Endodermal cell (in vitro differentiated cells): ENCODE measurements at regions not wholly inside any gene's neighbourhood (a gene's known extent, or its start where the extent isn't known, plus 50 kb on each side); places are given as distances from the start of the nearest gene placed in this dataset.
"Not testable (repeated sequence)": the region's sequence is repeated elsewhere in the genome, so short reads cannot be mapped to it uniquely, and the experiment has no call there.

Source experiments
- DNase-seq: peaks from one replicate; pipeline ENCODE4 v3.0.0-alpha.2; 2017
- H3K27ac ChIP-seq: 2 replicates; pipeline ENCODE4 v1.5.1; 2013; ENCODE audit warnings: mild to moderate bottlenecking, low read depth, low read length, moderate library complexity
- H3K27me3 ChIP-seq: 2 replicates; pipeline ENCODE4 v1.6.1; 2013; ENCODE audit warnings: mild to moderate bottlenecking, low read length, moderate library complexity; ENCODE audit not compliant: insufficient read depth, control insufficient read depth, poor library complexity, severe bottlenecking
- H3K36me3 ChIP-seq: 2 replicates; pipeline ENCODE4 v1.7.0; 2013; ENCODE audit warnings: mild to moderate bottlenecking, low read length, moderate library complexity; ENCODE audit not compliant: control insufficient read depth, insufficient read depth
- H3K4me1 ChIP-seq: one replicate; pipeline ENCODE4 v1.7.0; 2013; ENCODE audit warnings: low read length; ENCODE audit not compliant: control insufficient read depth, insufficient read depth
- H3K4me3 ChIP-seq: 2 replicates; pipeline ENCODE4 v1.5.1; 2013; ENCODE audit warnings: mild to moderate bottlenecking, low read length, moderate library complexity
- H3K9ac ChIP-seq: 2 replicates; pipeline ENCODE4 v1.6.1; 2013; ENCODE audit warnings: mild to moderate bottlenecking, low read length, moderate library complexity; ENCODE audit not compliant: poor library complexity, severe bottlenecking; ENCODE audit errors: extremely low read depth
- H3K9me3 ChIP-seq: 2 replicates; pipeline ENCODE4 v1.6.1; 2013; ENCODE audit warnings: mild to moderate bottlenecking, low read length, moderate library complexity; ENCODE audit not compliant: control insufficient read depth
- H3K27ac Mint-ChIP-seq: 2 replicates; pipeline ENCODE4 v1.8.0; 2020; ENCODE audit warnings: mixed read lengths
- H3K27me3 Mint-ChIP-seq: 2 replicates; pipeline ENCODE4 v1.8.0; 2021; ENCODE audit warnings: mild to moderate bottlenecking, mixed read lengths; ENCODE audit not compliant: insufficient read depth
- H3K36me3 Mint-ChIP-seq: 2 replicates; pipeline ENCODE4 v1.8.0; 2020; ENCODE audit warnings: low read depth, mixed read lengths
- H3K4me1 Mint-ChIP-seq: 2 replicates; pipeline ENCODE4 v1.8.0; 2020; ENCODE audit warnings: mixed read lengths
- H3K4me3 Mint-ChIP-seq: 2 replicates; pipeline ENCODE4 v1.8.0; 2020; ENCODE audit warnings: mild to moderate bottlenecking, moderate library complexity, mixed read lengths
- H3K9me3 Mint-ChIP-seq: 2 replicates; pipeline ENCODE4 v1.8.0; 2020; ENCODE audit warnings: mild to moderate bottlenecking, mixed read lengths
- WGBS, 2 experiments: methylation state at CpG; one replicate each; pipeline versions ENCODE4 v1.1.5 to v1.1.7; 2013; ENCODE audit warnings: missing lambda C conversion rate in 2 of 2, mixed read lengths in 1 of 2; ENCODE audit not compliant: insufficient coverage in 1 of 2, insufficient read length in 1 of 2; 5-methylcytosine and 5-hydroxymethylcytosine counted together

- not testable (repeated sequence) for H3K9ac ChIP-seq, H3K36me3 ChIP-seq, H3K27ac Mint-ChIP-seq, H3K9me3 ChIP-seq, H3K27me3 ChIP-seq, DNase-seq, H3K4me3 Mint-ChIP-seq, H3K36me3 Mint-ChIP-seq, H3K27me3 Mint-ChIP-seq, H3K9me3 Mint-ChIP-seq, H3K27ac ChIP-seq, H3K4me3 ChIP-seq, H3K4me1 Mint-ChIP-seq, H3K4me1 ChIP-seq
- 95% methylated on average over 21 of the region's 54 CpGs; no CpG with 5 or more reads in 1 of the 2 experiments for WGBS, 2 experiments
Observed at GRCh38 chr22:10526079-10526478, 5001.9 kb upstream of the OR11H1 start.

- DNase-seq, H3K4me3 Mint-ChIP-seq, H3K9me3 ChIP-seq, H3K9me3 Mint-ChIP-seq, H3K9ac ChIP-seq, H3K36me3 Mint-ChIP-seq, H3K4me1 ChIP-seq, H3K27me3 ChIP-seq, H3K27ac Mint-ChIP-seq, H3K36me3 ChIP-seq, H3K27me3 Mint-ChIP-seq, H3K4me1 Mint-ChIP-seq, H3K4me3 ChIP-seq, H3K27ac ChIP-seq: not testable (repeated sequence)
- no CpG with 5 or more reads among the region's 4 CpGs for WGBS, 2 experiments
Observed at GRCh38 chr22:10531141-10531540, 4996.9 kb upstream of the OR11H1 start.

- not testable (repeated sequence) for H3K4me1 Mint-ChIP-seq, H3K27me3 Mint-ChIP-seq, H3K36me3 ChIP-seq, H3K27ac Mint-ChIP-seq, H3K4me3 ChIP-seq, H3K4me1 ChIP-seq, H3K36me3 Mint-ChIP-seq, DNase-seq, H3K4me3 Mint-ChIP-seq, H3K27ac ChIP-seq, H3K9me3 ChIP-seq, H3K9me3 Mint-ChIP-seq, H3K9ac ChIP-seq, H3K27me3 ChIP-seq
- 97% methylated on average over 18 of the region's 42 CpGs; no CpG with 5 or more reads in 1 of the 2 experiments for WGBS, 2 experiments
Observed at GRCh38 chr22:10572531-10572930, 4955.5 kb upstream of the OR11H1 start.

GRCh38 chr22:10601071-10601470 is 4926.9 kb upstream of the OR11H1 start:
- not testable (repeated sequence) for H3K4me3 ChIP-seq, H3K9me3 ChIP-seq, H3K36me3 ChIP-seq, H3K9ac ChIP-seq, H3K27ac Mint-ChIP-seq, H3K27me3 ChIP-seq, DNase-seq, H3K4me3 Mint-ChIP-seq, H3K27me3 Mint-ChIP-seq, H3K27ac ChIP-seq, H3K4me1 Mint-ChIP-seq, H3K9me3 Mint-ChIP-seq, H3K36me3 Mint-ChIP-seq, H3K4me1 ChIP-seq
- no CpG with 5 or more reads among the region's 2 CpGs for WGBS, 2 experiments

- not testable (repeated sequence) for H3K27ac ChIP-seq, DNase-seq, H3K4me1 Mint-ChIP-seq, H3K9me3 ChIP-seq, H3K4me3 ChIP-seq, H3K4me1 ChIP-seq, H3K4me3 Mint-ChIP-seq, H3K27me3 ChIP-seq, H3K36me3 Mint-ChIP-seq, H3K9me3 Mint-ChIP-seq, H3K36me3 ChIP-seq, H3K9ac ChIP-seq, H3K27ac Mint-ChIP-seq, H3K27me3 Mint-ChIP-seq
- 89% methylated on average over 3 of the region's 15 CpGs; no CpG with 5 or more reads in 1 of the 2 experiments for WGBS, 2 experiments
Observed at GRCh38 chr22:10631961-10632360, 4896.0 kb upstream of the OR11H1 start.

GRCh38 chr22:10635341-10635740 is 4892.7 kb upstream of the OR11H1 start:
- H3K27ac Mint-ChIP-seq, H3K27me3 Mint-ChIP-seq, H3K27ac ChIP-seq, H3K4me3 Mint-ChIP-seq, H3K9me3 ChIP-seq, H3K36me3 ChIP-seq, H3K9me3 Mint-ChIP-seq, H3K36me3 Mint-ChIP-seq, H3K4me3 ChIP-seq, H3K4me1 Mint-ChIP-seq, H3K4me1 ChIP-seq, H3K27me3 ChIP-seq, H3K9ac ChIP-seq, DNase-seq: not testable (repeated sequence)
- WGBS, 2 experiments, result no CpG with 5 or more reads among the region's 3 CpGs

- not testable (repeated sequence) for H3K27ac Mint-ChIP-seq, H3K4me3 Mint-ChIP-seq
Observed at GRCh38 chr22:10662818-10663217, 4865.2 kb upstream of the OR11H1 start.

More at GRCh38 chr22:10662818-10663217, 4865.2 kb upstream of the OR11H1 start:
- not testable (repeated sequence) for H3K4me1 Mint-ChIP-seq, H3K9me3 ChIP-seq, H3K9ac ChIP-seq, H3K4me1 ChIP-seq, H3K4me3 ChIP-seq, DNase-seq, H3K36me3 Mint-ChIP-seq, H3K27me3 Mint-ChIP-seq, H3K9me3 Mint-ChIP-seq, H3K27ac ChIP-seq, H3K27me3 ChIP-seq, H3K36me3 ChIP-seq
- WGBS, 2 experiments, result 84% methylated on average over 12 of the region's 14 CpGs; no CpG with 5 or more reads in 1 of the 2 experiments
